GM19025 (cell line): ENCODE measurements at regions not wholly inside any gene's neighbourhood (a gene's known extent, or its start where the extent isn't known, plus 50 kb on each side); places are given as distances from the start of the nearest gene placed in this dataset.
"Not testable (repeated sequence)": the region's sequence is repeated elsewhere in the genome, so short reads cannot be mapped to it uniquely, and the experiment has no call there.

Experiments used
- ATAC-seq: cut with Tn5 transposase; IDR thresholded peaks from one replicate; pipeline ENCODE4 v1.9.1; 2021; ENCODE audit warnings: mild to moderate bottlenecking, low read depth, moderate library complexity; ENCODE audit not compliant: unreplicated experiment

DNA sequence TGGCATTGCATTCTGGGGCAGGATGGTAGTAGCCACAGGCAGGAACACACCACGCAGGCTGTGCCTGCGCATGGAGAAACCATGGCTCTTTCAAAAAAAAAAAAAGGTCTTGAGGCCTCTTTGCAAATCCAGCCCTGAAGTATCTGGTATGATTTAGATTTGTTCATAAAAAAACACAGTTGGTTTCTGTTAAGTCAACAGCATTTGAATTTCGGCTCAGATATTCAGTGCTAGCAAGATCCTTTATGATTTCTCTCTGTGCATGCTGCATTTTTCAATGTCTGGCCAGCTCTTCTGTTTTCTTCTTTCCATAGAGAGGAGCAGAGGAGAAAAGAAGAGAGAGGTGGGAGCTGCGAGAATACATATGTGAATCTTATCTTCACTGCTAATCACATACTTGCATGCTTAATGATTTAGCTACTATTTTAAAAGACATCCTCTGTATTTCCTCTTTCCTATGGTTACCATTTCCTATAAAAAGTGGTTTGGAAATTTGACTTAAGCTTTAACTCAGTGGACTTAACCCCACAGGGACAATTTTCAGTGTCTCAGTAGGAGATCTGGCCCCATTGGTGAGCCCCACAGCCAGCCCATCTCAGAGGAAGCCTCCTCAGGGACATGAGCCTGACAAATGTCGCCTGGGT, 214.3 kb upstream of the APCDD1 start:
- ATAC-seq: no peak

DNA sequence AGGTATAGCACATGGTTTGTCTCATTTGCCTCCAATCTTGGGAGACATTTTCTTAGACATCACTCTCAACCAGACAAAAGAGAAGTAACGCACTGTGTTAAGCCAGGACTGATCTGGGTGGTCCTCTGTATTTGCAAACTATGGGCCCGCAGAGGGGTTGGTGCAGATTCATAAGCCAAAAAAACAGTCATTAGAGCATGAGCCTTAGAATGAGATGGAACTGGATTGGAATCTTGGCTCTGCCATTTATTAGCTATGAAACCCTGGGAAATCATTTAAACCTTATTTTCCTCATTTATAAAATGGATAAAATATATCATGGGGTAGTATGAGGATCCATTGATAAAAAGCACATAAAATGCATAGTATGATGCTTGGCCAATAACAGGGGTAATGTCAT, 213.5 kb upstream of the APCDD1 start:
- no peak for ATAC-seq

- ATAC-seq: no peak
These were observed 212.9 kb upstream of the APCDD1 start for GRCh38 chr18:10241579-10241978.

DNA sequence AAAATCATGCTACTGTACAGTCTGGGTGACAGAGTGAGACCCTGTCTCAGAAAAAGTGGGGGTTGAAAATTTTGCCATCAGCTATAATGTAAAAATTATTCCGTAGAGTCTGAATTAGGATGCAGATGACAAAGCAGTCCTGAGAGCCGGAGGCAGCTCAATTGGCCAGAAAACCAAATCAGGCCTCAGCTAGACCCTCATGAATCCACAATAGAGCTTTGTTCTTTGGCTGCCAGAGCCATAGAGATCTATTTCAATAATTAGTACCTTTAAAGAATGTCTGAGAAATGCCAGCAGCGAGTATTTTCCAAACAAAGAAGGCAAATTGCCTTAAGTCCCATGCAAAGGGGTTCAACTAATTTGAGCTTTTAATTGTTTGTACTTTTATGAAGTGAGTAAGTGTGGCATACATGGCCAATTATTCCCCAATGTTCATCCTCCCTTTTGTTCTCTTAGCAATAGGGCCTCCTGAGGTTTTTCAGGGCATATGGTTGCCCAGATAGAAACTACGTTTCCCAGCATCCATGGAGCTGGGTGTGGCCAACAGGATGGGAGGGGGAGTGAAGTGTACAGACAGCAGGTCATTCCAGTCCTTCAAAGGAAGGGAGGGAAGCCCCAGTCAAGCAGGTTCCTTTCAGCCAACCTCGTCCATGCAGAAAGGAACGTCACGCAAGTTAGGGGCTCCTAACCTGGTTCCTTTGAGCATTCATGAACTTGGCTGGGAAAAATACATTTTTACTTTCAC, 211.3 kb upstream of the APCDD1 start:
- no peak for ATAC-seq

DNA sequence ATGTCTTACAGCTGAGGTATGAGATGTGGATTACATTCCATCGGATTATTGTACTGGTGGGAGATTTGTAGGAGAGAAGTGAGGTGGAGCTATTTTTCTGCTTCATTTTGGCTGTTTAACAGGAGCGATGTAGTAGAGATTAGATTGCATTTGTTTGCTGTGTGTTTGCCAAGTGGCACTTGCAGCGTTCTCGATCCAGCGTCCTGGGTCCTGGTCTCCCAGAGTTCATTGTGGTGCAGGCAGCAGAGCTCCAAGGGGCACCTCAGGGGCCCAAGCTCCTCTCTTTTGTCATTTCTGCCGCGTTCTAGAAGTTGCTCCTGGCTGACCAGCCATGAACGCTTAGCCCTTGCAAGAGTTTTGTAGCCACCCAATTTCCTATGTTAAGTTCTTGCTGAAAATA, 210.1 kb upstream of the APCDD1 start:
- no peak for ATAC-seq

DNA sequence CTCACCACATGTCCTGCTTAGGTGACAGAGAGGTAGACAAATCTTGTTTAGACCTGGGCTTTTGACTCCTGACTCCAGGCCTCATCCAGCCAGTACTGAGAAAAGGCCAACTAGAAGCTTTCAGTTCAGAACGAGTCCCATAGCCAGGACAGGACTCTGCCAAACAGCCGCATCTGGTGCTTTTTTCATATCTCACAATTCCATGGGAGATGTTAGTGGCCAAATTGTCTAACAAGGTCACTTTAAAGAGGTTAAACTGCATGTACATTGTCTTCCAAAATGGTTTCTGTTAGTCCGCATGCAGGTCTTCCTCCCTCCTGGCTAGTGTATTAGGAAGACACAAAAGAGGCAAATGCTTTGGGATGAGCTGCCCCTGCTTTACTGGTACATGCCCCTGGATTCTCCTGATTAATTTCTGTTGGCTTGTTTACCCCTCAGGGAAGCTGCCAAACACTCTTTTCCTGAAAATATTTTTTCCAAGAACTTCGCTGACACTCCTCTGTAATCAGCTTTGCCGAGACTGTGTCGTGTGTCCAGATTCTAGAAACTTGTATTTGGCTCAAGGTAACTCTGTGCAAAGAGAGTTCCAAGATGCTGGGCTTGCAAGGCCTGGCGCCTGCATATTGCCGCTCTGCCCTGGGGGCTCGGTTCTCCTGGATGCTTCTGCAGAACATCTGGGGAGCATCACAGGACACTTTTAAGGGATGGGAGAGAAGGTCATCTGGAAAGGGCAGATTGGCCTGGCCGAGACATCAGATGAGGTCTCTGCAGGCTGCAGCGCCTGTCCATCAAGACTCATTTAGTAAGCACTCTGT, 209.2 kb upstream of the APCDD1 start:
- ATAC-seq: no peak

DNA sequence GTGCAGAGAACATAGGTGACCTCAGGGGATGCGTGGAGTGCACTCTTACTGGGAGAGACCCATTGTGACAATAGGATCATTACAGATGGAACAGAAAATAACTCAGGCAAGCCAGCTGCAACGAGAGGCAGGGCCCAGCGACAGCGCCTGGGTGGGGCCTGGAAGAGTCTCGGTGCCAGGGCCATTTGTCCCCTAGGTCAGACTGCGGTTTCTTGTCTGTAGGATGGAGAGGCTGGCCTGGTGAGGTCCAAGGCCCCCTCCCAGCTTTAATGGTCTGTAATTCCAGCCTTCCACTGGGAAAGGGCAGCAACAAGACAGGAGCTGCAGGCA, 208.6 kb upstream of the APCDD1 start:
- ATAC-seq: no peak

DNA sequence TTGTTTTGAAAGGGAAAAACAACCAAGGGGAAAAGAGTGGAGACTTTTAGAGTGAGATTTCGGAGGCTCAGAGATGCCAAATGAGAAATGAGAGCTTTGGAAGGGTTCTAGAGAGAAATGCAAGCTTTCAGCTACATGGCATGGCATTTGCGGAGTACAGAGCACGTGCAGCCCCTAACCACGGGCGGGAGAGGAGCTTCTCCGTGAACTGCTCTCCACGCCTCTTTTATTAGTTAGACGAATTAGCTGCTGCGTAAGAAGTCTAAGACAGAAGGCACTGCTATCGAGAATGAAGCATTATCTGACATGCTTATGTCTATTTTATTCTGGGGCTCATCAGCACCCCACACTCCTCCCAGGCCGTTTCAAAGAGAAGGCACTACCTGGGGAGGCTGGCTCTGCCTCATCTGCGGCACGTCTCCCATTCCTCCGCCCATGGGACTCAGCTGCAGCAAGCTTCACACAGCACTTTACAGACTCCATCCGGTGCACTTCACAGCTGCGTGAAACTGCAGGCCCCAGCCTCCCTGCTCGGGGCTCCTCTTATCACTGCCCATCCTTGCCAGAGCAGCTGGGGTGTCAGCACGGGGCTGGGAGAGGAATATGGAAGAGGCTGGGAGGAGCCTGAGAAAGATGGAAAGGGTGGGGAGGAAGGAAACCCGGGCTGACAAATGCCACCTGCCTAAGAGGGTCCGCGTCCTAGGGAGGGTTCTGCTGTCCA, 207.3 kb upstream of the APCDD1 start:
- ATAC-seq: no peak

DNA sequence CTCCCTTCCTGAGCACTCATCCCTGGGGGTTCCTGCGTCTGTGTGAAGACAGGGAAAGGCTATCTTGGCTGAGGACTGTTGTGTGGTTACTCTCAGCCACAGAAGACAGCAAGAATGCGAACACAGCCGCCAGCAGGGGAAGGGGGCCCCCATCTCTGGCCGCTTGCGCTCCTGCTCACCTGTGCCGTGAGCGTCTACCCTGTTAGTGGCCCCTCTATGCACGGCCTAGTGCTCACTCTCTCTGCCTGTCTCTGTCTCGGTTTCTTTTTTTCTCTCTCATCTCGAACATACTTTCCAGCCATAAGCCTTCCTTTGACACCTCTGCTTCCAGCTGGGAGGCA, 206.7 kb upstream of the APCDD1 start:
- ATAC-seq: no peak

DNA sequence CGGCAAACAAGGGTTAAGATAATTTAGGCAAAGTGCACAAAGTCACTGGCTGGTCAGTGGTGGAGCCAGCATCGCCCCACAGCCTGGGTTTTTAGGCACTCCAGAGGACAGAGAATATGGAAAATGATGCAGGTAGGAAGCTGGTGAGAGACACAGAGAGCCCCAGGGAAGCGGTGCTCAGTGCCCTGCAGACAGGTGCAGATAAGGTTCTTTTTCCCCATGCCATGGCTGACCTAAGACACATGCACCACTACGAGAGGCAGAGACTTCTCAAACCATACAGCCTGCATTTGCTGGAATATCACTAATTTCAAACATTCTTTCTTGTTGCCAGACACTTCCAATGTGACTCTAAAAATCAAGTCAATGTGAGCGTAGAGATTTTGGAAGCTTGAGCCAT, 205.7 kb upstream of the APCDD1 start:
- no peak for ATAC-seq

DNA sequence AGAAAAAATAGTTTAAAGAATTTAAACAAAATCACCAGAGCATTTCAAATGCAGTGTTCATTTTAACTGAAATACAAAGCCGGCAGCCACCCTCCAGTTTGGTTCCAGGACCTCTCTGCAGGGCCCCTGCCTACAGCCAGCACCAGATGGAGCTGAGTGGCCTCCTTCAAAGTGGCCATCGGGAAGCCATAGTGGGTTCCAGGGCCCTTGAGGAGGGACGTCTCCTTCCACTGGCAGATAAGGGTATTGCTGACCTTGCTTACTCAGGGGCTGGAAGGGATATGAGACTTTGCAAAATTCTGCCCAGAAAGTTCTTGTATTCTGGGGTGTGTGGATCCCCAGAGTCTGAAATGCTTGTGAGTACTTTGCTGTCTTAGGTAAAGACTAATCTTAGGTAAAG, 205.2 kb upstream of the APCDD1 start:
- ATAC-seq: no peak

DNA sequence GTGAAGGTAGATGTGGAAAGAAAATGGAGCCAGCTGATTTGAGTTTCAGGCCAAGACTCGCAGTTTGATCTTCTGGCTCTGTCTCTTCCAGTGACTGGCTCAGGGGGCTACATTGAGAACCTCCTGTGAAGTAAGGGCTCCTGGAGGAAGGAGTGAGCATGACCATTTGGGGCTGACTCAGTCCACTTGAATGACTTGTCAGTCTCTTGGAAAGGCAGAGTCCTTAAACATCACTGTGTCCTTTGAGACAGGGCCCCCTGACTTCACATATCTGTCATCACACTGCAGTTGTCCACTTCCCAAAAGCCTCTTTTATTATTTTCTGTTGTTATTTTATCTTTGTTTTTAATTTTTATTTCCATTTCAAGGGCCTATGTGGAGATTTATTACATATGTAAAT, 204.6 kb upstream of the APCDD1 start:
- no peak for ATAC-seq

DNA sequence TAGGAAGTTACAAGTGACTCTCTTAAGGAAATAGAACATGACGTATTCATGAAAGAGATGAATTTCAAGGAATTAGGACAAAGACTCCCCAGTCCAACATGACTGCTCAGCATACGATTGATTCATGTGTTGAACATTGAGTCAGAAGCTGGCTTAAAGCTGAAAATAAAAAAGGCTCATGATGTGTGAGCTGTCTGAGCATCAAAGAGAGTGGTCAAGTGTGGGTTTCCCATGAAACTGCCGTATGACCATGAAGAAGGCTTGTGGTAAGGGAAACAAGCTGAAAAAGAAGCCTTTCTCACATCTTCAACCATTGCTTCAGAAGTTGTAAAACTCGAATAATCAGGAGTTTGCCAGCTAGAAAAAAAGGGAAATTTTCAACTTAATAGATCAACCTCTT, 201.9 kb upstream of the APCDD1 start:
- ATAC-seq: no peak

DNA sequence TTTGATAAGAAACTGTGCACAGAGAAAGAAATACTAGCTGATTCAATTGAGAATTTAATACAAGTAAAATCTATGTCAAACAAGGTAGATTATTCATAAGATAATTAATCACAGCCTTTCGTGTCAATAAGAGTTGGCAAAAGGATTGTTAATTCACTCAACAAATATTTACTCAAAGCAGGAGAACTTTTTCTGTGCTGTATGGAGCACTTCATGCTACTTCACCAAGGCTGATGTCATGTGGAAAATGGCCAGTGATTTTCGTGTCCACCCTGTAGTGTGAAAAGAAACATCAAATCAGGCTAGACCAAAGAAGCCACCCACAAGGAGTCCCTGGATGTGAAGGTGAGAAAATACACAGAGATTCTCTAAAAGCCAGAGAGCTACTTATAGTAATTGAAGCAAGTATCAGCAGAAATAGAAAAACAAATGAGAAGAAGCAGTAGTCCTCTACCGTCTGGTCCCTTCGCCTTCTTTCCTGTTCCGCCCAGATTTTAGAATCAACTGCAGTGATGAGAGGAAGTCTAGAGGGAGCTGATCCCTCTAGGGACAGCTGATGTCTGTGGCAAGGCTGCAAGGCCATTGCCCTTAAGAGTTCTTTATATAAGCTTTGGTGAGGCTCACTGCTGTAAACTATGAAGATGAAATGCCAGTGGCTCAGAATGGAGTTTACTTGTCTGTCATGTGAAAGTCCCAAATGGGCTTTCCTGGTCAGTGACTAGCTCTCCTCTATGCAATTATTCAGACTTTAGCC, 201.3 kb upstream of the APCDD1 start:
- no peak for ATAC-seq

GRCh38 chr18:10256276-10256675, 198.2 kb upstream of the APCDD1 start:
- not testable (repeated sequence) for ATAC-seq

- ATAC-seq: no peak
These were observed 195.5 kb upstream of the APCDD1 start for GRCh38 chr18:10258836-10259474.

GRCh38 chr18:10259901-10260300, 194.5 kb upstream of the APCDD1 start:
- no peak for ATAC-seq

DNA sequence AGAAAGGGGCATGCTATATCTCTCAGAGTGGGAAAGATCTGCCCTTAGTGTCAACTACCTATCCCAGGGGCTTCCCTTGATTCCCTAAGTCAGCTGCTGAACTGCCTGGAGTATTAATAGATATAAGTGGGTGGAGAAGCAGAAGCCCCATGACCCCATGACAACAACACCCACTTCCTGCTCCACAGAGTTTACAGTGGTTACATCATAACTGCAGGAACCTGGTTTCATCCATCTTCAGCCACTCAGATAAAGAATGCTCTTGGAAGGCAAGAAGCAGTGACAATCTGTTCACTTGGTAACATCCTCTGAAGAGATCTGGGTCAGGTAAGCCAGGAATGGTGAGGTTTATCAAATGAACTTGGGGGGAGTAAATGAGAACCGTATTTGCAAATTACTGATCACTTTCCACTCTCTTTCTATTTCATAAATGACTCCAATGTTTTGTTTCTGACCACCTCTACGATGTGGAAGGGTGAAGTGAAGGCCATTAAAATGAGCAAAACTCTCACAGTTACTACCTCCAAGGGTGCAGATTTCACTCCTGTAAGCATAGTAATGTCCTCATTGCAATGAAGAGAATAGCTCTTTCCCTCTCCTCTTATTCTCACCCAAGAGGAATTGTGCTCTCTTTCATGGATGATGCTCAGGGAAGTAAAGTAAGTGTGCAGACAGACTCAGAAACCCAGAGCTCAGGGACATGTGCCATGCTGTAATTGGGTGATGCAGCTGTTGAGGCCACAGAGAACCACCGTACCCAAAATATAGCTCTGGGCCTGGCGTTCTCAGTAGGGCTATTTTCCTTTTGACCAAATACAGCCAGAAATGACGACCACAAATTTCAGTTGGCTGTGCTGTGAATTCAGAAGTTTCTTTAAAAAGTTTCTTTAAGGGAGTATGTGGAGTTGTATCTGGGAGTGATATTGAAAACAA, 192.8 kb upstream of the APCDD1 start:
- ATAC-seq: no peak

DNA sequence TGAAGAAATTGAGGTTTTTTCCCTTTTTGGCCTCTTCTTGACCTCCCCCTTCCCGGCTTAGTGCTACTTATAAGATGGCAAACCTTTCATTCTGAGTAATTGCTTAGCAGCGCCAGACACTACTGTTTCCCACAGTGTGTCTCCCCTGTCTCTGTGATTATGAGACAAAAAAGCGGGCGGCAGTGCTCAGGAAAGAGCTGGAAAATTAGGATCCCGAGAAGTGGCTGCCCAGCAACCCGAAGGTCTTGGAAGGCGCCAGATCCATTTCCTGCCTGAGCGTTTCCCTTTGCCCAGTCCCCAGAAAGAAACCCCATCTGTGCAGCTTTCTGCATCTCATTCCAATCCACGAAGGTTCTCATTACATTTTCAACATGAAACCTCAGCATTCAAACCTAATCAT, 191.9 kb upstream of the APCDD1 start:
- no peak for ATAC-seq
